LNCaP clone FGC (cell line): ENCODE measurements at regions not wholly inside any gene's neighbourhood (a gene's known extent, or its start where the extent isn't known, plus 50 kb on each side); places are given as distances from the start of the nearest gene placed in this dataset.

Source experiments
- DNase-seq: peaks from one replicate; pipeline ENCODE4 v3.0.0-alpha.2; 2011; ENCODE audit warnings: low read depth
- H3K4me3 ChIP-seq: 2 replicates; pipeline ENCODE4 v1.5.1; 2011; ENCODE audit warnings: mild to moderate bottlenecking, low read depth, low read length, control low read depth
- TF ChIP-seq, protein P1 (sequence below): IDR thresholded peaks from 2 replicates; pipeline ENCODE4 v1.5.1; 2012; ENCODE audit warnings: mild to moderate bottlenecking; ENCODE audit not compliant: control insufficient read depth, insufficient read depth; ENCODE audit errors: extremely low read depth

DNA sequence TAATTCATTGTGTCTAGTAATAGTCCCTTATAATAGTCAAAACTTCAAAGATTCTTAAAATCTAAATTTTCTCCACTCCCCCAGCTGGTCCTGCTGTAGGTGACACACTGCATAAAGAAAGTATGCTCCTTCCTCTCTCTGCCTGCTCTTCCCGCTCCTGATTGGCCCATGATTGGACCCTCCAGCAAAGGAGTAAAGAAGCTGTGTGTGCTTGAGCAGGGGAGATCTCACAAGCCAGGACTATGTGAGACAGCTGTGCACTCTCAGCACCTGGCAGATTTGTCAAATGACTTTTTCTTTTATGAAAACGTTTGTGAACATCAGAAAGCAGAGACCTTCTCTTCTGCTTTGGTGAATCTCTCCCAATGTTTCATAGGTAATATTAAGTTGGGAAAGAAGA, 274.8 kb upstream of the LYPLAL1 start:
- DNase-seq = no peak
- TF ChIP-seq, protein P1, sequence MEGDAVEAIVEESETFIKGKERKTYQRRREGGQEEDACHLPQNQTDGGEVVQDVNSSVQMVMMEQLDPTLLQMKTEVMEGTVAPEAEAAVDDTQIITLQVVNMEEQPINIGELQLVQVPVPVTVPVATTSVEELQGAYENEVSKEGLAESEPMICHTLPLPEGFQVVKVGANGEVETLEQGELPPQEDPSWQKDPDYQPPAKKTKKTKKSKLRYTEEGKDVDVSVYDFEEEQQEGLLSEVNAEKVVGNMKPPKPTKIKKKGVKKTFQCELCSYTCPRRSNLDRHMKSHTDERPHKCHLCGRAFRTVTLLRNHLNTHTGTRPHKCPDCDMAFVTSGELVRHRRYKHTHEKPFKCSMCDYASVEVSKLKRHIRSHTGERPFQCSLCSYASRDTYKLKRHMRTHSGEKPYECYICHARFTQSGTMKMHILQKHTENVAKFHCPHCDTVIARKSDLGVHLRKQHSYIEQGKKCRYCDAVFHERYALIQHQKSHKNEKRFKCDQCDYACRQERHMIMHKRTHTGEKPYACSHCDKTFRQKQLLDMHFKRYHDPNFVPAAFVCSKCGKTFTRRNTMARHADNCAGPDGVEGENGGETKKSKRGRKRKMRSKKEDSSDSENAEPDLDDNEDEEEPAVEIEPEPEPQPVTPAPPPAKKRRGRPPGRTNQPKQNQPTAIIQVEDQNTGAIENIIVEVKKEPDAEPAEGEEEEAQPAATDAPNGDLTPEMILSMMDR = no peak
- H3K4me3 ChIP-seq = no peak overlapping the region

DNA sequence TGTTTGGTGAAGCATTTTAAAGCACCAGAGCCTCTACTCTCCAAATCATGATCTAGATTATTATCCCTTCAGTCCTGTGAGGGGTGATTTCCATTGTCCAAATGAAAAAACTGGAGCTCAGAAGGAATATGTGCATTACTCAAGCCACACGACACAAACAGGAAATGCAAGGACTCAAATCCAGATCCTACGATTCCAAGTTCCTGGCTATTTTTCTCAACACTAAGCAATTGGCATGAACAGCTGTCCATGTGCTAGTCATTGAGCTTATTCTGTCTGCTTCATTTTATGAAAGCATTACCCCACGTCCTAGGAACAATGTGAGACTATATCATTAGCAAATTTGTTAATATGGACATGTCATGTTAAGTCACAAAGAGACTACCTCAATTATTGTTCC, 273.1 kb upstream of the LYPLAL1 start:
- DNase-seq = no peak
- TF ChIP-seq, protein P1 = no peak
- H3K4me3 ChIP-seq = no peak overlapping the region

DNA sequence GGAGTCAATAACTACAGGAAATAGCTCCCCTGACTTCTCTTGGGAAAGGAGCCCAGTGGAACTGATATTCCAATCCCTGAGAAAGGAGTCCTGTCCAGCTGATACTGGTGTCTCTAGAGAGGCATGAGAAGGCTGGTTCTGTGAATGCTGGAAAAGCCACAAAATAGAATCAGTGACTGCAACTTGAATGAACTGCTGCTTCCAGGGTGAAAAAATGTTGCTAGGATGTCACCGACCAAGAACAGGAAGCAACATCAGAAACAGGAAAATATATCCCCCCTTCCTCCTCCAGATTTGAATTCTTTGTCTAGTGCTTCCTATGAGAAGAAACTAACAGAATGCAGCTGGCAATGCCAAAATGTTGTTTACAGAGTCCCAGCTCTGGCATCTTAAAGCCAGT, 269.3 kb upstream of the LYPLAL1 start:
- DNase-seq = no peak
- H3K4me3 ChIP-seq = no peak overlapping the region
- TF ChIP-seq, protein P1 = no peak

DNA sequence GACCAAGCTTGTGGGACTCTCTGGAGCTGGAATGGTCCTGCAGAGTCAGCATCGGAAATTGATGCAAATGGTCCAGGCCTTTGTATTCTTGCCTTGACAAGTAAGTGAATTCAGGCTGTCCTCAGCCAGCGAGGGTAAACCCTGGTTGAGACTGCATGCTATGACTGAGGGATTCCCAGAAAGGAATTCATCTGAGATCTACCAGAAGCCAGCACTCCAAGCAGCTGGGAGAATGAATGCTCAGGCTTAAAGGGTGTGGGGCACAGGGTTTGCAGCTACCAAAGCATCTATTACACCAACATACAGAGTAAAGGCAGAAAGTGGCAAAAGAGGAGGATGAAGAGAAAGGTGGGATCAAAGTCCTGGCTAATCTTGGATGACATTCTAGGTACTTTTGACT, 257.0 kb upstream of the LYPLAL1 start:
- no peak overlapping the region for H3K4me3 ChIP-seq
- TF ChIP-seq, protein P1 = no peak
- no peak for DNase-seq

DNA sequence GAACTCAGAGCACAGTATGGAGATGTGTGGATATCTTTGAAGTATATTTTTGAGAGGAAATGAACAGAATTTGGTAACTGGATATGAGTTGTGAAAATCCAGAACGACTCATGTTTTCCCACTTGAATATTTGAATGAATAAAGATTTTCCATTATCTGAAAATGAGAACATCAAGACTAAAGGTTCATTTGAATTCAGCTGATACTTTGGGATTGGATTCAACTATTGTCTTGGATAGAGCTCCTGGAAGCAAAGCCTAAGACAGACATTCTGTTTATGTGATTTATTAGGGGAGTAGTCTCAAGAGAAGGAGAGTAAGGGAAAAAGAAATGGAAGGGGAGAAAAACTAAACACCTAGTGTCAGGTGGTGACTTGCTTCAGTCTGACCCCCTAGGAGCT, 256.0 kb upstream of the LYPLAL1 start:
- TF ChIP-seq, protein P1 = no peak
- DNase-seq = no peak
- no peak overlapping the region for H3K4me3 ChIP-seq

DNA sequence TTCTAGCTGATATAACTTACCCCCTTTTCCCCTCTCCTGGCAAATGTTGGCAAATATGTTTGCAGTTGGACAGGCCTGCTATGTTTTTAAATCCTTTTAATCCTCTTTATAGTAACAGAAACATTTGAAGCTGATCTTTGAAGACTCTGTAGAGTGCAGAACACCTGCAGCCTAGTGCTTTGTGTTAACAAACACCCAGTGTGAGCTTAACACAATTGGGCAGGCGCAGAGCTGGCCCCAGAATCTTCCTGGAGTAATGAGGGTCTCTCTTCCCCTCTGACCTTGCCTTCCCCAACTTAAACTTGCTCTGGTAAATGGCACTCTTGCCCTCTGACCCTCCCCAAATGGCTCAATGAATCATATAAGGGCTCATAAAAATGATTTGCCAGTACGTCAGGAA, 247.9 kb upstream of the LYPLAL1 start:
- TF ChIP-seq, protein P1 = no peak
- no peak overlapping the region for H3K4me3 ChIP-seq
- no peak for DNase-seq

DNA sequence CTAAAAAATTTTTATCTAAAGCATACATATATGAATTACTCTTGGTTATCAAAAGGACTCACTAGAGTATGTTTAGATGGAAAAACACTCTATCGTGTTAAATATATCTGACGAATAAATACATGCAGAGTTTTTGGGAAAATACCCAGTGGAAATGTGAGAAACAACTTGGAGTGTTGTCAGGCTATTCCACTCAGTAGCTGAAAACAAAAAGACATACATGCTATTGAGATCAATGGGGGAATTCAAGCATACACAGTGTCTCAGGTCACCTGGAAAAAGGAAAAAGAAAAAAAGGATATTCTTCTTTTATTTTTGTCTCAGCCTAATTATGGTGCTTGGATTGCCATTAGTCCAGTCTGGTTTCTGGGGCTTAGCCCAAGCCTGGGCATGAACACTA, 247.0 kb upstream of the LYPLAL1 start:
- TF ChIP-seq, protein P1 = no peak
- no peak overlapping the region for H3K4me3 ChIP-seq
- DNase-seq = no peak
